ENCODE measurements at regions not wholly inside any gene's neighbourhood (a gene's known extent, or its start where the extent isn't known, plus 50 kb on each side); places are given as distances from the start of the nearest gene placed in this dataset.

DNA sequence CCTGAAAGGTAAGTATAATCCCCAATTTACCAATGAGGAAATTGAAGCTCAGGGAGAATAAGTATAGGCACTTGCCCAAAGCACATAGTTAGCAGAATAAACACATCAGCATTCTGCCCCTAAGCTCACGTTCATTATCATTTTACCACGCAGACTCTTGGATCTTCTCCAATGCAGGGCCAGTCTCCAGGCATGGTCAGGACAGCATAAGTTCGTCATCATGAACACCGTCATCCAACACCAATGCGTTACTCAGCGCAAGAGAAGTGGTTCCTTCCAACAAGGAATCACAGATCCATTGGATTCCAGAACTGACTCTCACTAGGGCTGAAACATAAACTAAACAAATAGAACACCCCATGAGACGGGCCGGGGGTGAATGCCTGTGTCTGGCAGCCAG lies 86.5 kb upstream of the GPM6B start:
- no peak for DNase-seq (ENCODE audit: low spot score)

DNA sequence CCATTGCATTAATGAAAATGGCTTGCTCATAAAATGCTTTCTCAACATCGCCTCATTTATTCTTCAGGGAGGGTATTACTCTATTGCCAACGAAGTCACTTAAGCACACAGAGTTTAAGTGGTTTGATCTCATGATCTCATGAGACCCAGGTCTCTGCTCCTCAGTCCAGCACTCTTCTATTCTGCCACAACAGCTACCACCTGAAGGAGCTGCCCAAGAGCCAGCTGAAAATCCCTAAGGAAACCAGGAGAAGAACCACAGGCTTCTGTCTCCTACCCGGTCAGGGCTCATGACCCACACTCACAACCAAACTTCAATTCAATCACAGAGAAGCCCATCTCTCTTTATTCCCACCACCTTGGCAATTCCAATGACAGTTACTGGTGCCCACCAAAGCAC lies 85.5 kb upstream of the GPM6B start:
- no peak for DNase-seq (ENCODE audit: low spot score)

DNA sequence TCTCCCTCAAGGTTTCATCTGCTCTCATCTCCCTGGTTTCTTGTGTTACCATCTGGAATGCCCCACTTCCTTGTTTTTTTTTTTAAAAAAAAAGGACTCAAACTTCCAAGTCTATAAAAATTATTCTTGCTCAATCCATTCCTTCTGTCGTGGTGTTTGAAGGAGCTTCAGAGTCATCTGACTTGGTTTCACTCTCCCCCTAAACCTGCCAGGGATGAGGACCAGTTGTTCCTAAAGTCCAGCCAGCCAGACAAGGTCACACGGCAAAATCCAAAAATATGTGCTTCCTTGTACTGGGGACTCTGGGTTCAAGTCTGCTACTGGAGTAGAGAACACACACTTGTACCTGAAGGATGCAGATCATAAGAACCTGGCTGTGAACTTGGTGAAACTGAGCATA lies 84.5 kb upstream of the GPM6B start:
- DNase-seq (ENCODE audit: low spot score), result no peak

DNA sequence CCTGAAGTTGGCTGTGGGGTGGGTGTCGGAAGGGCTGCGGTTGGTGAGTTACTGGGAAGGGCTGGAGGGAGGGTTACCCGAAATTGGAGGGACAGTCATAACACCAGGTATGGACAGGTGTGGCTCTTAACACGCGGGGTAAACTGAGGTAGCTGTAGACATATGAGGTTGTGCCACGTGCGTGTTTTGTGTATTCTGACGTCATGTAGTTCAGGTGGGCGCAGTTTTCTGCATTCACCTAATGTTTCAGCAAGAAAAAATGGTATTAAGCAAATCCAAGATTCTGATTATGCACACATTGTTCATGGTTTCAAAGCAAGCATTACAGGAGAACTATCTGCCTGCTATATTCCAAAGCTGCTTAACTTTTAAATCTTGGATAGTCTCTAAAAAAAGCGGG lies 83.5 kb upstream of the GPM6B start:
- no peak for DNase-seq (ENCODE audit: low spot score)

DNA sequence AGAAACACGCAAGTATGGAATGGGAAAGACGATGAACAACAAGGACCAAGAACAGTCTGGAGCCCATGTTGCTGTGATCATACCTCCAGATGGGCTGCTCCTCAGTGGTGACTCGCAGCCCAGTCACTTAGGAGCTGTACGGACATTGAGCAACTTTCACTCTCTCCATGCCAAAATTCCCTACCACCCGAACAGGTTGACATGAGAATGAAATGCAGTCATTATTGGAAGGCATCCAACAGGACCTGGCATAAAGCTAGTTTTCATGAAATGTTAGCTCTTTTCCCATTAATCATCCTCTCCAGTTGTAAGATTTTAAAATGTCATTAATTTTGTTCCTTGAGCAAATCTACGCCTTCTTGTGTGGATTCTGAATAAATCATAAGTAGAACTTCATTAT lies 82.7 kb upstream of the GPM6B start:
- DNase-seq (ENCODE audit: low spot score), result no peak

DNA sequence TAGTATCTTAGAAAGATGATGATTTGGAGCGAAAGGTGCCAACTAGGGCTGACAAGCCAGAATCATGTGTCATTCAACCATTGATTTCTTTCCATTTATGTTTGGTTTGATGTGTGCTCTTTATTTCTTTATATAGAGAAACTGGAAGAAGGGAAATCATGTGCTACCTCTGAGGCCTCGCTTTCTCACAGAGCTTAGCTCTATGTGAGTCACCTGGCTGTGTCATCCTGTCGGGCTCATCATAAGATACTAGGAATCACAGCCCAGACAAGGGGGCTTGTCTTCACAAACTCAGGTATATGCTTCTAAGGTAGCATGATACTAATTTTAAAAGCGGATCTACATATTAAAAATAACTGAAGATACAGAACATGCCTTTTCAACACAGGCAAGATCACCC lies 81.7 kb upstream of the GPM6B start:
- DNase-seq (ENCODE audit: low spot score), result no peak

DNA sequence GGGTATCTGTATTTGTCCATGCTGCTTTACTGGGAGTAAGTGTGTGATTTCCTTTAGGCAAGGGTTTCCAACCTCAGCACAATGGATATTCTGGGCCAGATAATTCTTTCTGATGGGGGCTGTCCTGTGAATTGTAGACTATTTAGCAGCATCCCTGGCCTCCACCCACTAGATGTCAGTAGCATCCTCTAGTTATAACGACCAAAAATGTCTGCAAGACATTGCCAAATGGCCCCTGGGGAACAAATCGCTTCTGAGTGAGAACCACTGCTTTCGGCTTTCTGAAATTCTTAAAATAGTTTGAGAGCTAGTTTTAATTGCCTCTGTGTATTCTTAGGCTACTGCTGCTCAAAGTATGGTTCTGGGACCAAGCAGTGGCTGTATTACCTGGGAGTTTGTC lies 81.2 kb upstream of the GPM6B start:
- DNase-seq (ENCODE audit: low spot score), result peak; percentile 15

DNA sequence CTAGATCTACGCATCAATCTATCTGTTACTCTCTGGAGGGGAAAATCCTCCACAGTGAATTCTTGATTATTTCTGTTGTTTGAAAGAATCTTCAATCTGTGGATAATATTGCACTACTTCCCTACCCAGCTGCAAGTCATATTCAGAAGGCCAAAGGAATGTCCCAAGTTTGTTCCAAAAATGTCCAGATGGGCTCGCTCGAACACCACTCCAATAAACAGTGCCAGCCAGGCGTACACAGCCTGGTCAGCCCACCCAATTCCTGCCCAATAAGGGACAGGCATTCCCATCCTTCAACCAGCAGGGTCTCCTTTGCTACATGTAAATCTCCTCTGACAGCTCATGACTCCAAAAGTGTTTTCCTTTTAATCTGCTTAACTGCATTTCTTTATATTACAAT lies 80.7 kb upstream of the GPM6B start:
- DNase-seq (ENCODE audit: low spot score), result no peak

DNA sequence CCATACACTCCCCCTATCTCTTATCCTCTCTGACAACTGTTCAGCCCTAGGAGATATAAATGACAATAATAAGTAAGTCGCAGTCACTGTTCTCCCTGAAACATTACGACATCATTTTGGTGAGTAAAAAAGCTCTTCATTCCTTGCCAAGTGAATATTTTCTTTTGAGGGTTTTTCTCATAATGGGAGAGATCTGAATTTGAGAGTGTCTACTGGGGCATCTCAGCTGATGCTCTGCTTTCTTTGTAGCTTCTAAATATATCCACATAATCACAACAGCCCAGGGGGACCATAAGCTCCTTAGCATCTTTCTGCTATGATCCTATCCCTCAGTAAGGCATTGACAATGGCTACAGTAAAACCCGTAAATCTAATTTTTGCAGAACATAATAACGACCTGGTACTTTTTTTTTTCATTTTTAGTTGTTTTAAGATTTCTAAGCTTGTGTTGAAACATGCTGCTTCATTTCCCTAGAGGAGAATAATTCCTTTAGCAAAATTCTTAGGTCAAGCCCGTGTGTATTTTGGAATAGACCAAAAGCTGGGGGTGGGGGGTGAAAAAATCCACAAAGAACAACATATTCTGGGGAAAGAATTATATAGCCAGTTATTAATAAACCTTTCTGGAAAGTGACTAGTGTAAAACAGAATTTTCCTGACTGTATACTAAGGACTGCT lies 78.1 kb upstream of the GPM6B start:
- DNase-seq (ENCODE audit: low spot score), result no peak

DNA sequence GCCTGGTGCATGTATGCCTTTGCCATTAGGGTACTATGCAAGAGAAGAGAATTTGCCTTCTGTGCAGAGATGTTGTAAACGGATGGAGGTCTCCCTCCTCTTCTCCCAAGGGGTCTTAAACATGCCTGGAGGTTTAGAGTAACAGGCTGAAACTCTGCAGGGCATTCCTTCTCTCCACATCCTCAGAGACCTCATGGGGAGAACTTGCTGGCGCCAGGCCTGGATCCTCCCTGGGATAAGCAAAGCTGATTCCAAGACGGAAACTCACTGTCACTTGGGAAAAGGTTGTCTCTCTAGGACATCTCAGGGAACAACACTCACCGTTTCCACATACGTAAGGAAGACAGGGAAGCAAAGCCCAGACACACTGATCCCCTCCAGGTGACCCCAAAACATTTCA lies 76.9 kb upstream of the GPM6B start:
- DNase-seq (ENCODE audit: low spot score), result no peak

DNA sequence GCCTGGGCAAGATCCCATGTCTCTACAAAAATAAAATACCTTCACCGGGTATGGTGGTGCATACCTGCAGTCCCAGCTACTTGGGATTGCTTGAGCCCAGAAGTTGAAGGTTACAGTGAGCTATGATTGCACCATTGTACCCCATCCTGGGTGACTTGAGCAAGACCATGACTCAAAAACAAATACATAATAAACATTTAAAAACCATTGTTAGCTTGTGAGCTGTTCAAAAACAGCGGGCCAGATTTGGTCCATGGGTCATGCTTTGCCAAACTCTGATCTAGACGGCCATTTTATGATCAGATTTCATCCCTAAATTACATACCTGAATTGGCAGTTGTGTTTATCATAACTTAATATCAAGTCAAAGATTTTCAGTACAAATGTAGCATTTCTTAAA lies 76.0 kb upstream of the GPM6B start:
- DNase-seq (ENCODE audit: low spot score), result no peak

DNA sequence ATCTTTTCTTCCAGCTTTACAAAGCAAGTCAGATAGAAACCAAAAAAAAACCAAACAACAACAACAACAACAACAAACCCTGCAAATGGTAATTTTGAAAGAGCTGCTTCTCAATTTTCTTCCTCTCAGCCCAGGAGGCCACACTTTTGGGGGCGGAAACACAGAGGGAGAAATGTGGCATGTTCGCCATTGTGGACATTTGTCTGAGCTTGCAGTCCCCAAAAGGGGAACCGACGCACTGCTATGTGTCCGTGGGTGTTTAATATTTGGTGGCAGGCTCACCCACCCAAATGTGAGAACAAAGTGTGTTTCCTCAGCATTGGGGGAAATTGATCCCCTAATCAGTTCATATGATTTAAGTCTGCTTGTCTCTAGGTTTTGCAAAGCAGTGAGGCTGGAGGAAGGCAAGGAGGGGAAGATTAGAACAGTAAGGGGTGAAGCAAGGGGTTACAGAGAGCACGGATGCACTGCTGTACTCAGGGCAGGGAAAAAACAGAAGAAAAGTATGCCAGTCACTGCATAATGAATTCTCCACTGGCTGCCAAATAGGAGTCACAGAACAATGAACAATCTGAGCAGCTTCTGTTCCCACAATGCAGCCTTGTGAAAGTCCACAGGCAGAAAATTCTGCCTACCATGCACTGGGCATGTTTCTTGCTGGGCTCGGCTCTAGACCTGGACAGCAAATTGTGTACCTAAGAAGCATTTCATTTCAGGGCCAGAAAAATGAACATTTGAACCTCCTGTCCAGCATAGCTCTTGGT lies 74.7 kb upstream of the GPM6B start:
- DNase-seq (ENCODE audit: low spot score), result no peak

DNA sequence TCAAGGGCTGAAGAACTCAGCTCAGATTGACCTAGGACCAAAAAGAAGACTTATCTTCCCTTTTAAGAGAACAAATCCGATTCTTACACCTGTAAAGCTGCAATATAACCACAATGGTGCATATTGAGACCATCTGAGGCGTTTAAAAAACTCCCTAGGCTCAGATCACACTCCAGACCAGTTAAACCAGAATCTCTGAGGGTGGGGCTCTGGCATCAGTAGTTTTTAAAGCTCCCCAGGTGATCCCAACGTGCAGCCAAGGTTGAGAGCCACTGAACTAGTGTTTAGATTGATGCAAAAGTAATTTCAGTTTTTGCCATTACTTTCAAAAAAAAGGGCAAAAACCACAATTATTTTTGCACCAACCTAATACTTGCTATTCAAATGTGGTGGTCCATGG lies 73.9 kb upstream of the GPM6B start:
- no peak for DNase-seq (ENCODE audit: low spot score)

DNA sequence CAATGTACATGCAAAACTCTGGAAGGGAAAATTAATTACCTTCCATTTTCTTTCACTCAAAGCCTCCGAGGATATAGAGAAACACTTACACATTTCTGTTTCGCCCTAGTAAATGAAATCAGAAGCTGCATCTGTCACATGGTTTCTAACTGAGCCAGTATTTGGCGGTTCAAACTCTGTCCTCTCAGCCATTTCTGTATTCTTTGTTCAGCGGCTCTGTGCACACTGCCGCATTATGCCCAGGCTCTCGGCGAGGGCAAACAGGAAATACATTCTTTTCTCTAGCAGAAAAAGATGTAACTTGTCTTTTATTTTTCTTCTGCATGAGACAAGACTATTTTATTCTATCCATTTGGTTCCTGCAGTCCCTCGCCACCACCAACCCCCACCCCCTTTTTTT lies 71.4 kb upstream of the GPM6B start:
- DNase-seq (ENCODE audit: low spot score), result no peak

DNA sequence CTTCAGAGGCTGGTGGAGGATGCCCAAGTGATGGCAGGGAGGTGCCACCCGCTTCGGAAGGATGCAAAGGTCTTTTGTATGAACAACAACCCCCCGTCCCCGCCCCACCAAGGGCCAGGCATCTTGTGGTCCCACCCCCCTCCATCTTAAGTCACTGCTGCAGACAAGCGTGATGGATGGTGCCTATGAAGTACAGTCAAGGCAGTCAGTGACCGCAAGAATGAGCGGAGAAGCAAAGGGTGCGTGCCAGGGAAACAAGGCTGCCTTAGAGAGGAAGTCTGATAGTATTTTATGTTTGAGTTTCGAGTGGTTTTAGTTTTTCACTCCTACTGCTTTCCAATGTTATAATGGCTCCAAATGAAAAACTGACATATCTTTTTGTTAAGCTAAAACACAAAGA lies 68.7 kb upstream of the GPM6B start:
- DNase-seq (ENCODE audit: low spot score), result no peak

DNA sequence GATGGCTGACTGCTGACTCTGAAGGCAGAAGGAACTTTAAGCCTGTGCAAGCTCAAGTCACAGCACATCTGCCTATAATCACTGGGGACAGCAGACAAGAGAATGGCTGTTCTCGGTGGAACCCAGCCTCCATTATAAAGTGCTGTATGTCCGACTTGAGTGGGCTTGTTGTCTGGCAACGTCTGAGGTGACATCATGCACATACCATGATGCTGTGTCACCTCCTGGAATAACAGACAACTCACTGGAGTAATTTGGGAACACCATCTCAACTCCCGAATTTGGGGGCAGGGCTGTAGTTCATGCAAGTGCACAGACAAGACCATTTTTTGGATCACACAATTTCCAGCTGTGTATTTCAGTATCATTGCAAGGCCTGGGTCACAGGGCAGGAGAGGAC lies 59.8 kb upstream of the GPM6B start:
- DNase-seq (ENCODE audit: low spot score), result no peak

DNA sequence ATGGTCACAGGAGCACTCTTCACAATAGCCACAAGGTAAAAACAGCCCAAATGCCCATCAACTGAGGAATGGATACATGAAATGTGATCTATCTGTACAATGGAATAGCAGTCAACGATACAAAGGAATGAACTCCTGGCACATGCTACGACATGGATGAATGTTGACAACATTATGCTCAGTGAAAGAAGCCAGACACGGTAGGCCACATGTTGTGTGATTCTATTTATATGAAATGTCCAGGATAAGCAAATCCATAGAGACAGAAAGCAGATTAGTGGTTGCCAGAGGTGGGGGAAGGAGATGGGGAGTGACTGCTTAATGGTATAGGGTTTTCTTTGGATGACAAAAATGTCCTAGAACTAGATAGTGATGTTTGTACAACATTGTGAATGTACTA lies 58.7 kb upstream of the GPM6B start:
- no peak for DNase-seq (ENCODE audit: low spot score)

DNA sequence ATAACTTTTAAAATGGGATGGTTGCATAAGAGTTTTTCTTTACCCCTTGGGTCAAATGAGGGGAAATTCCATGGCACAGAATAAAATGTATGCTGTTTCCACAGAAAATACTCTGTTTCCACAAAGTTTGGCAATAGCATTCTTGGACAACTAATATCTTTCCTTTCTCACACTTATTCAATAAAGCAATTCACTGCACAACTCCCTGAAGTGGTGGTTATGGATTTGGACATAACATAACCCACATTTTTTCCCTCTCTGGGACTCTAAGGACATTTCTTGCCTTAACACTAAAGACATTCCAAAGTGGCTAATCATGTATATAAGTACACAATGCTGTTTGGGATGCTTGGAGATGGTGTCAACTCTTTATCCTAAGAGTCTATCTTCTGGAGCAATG lies 51.7 kb upstream of the GPM6B start:
- DNase-seq (ENCODE audit: low spot score), result no peak

Measured in activated CD4-positive, alpha-beta T cell treated with anti-CD3 and anti-CD28 coated beads, Interleukin-2, Interleukin-4, amounts not matched to agents 100 ng/mL and 50 ng/mL, durations not matched to agents 16 hours and 8 hours (primary cell).